ENCODE measurements at regions not wholly inside any gene's neighbourhood (a gene's known extent, or its start where the extent isn't known, plus 50 kb on each side); places are given as distances from the start of the nearest gene placed in this dataset.

DNA sequence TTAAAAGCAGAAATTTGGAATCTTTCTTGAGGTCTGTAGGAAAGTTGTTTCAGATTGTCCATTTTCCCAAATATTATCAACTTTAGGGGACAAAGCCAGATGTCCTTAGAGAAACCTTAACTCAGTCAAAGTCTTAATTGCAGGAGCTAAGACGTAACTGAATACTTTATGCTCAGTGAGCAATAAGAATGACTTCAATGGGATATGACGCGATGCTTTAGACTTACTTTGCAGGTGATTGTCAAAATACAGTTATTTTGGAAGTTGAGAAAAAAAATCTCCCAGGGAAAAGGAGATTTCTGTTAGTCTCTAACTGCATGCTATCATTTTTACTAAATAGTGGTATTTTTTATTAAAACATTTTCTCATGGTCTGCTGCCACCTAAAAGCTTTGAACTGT, 750.9 kb upstream of the STXBP6 start:
- ChIA-PET POLR2A (no interaction called here), CTCF (no interaction called here)
- TF ChIP-seq, protein P1, sequence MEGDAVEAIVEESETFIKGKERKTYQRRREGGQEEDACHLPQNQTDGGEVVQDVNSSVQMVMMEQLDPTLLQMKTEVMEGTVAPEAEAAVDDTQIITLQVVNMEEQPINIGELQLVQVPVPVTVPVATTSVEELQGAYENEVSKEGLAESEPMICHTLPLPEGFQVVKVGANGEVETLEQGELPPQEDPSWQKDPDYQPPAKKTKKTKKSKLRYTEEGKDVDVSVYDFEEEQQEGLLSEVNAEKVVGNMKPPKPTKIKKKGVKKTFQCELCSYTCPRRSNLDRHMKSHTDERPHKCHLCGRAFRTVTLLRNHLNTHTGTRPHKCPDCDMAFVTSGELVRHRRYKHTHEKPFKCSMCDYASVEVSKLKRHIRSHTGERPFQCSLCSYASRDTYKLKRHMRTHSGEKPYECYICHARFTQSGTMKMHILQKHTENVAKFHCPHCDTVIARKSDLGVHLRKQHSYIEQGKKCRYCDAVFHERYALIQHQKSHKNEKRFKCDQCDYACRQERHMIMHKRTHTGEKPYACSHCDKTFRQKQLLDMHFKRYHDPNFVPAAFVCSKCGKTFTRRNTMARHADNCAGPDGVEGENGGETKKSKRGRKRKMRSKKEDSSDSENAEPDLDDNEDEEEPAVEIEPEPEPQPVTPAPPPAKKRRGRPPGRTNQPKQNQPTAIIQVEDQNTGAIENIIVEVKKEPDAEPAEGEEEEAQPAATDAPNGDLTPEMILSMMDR (IDR thresholded peaks at IDR 0.05; ENCODE audit: control extremely low read depth, extremely low read depth, low read depth, missing control alignments), result no peak
- no peak for DNase-seq (ENCODE audit: extremely low spot score)

DNA sequence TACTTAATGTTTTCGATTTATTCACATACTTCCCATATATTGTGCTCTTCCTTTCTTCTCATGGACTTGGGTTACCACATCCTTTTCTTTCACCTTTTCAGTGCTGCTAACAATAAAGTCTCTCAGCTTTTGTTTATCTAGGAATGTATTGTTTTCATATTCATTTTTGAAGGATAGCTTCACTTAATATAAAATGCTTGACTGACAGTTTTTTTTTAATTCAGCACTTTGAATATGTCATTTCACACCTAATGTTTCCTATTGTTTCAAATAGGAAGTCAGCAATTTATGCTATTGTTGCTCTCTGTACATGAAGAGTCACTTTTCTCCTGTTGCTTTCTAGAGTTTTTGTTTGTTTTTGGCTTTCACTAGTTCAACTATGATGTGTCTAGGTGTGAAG, 738.3 kb upstream of the STXBP6 start:
- POLR2A ChIA-PET, result no interaction called here
- no peak for DNase-seq (ENCODE audit: extremely low spot score)
- CTCF ChIA-PET, result no interaction called here
- TF ChIP-seq, protein P1 (IDR thresholded peaks at IDR 0.05; ENCODE audit: control extremely low read depth, extremely low read depth, low read depth, missing control alignments), result no peak

DNA sequence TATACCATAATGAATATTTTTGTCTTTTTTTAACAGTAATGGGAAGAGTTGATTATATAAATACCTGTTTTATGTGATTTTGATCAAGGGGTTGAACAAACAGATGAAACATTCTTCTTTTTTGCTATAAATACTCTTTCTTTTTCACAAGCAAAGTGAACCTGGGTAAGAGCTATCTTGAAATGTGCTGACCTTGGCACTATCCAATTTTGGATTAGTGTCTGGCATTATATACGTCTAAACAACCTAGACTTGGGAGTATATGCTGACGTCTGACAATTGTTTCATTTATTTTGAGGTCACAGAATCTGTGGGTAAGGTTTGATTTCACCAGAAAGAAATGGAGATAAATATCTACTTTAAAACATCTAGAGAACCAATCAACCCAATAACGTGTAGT, 716.0 kb upstream of the STXBP6 start:
- DNase-seq (ENCODE audit: extremely low spot score), result no peak
- CTCF ChIA-PET, result no interaction called here
- POLR2A ChIA-PET, result no interaction called here
- TF ChIP-seq, protein P1 (IDR thresholded peaks at IDR 0.05; ENCODE audit: control extremely low read depth, extremely low read depth, low read depth, missing control alignments), result no peak

DNA sequence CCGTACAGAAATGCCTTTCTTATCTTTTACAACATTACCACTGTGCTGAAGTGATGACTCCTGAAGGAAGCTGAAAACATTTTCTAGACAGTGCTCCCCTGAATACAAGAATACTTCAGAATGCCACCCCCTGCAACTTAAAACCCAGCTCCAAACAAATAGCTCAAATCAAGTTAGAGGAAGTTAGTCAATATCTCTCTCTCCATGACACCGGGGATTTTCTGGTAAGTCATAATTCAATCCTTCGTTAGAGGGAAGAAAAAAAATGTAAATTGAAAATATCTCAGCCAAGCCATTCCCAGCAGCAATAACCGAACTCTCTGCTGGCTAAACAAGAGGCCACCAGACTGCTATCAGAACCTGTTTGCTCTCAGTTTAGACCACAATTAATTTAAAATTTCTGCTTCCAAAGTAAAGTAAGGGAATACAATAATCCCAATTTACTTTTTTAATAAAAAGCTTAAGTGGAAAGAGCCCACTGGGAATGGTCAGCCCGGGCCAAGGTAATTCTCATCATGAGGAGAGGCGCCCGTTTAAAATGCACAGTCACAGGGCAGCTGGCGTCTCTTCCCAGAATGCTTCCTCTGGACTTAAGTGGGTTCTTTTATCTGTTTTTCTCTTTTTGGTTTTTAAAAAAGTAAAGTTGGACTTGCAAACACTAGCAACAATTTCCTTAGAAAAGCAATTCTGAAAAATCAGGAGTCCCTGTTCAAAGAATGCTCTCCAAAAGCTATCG, 710.1 kb upstream of the STXBP6 start:
- ChIA-PET CTCF (no interaction called here), POLR2A (no interaction called here)
- TF ChIP-seq, protein P1 (IDR thresholded peaks at IDR 0.05; ENCODE audit: control extremely low read depth, extremely low read depth, low read depth, missing control alignments), result no peak
- no peak for DNase-seq (ENCODE audit: extremely low spot score)

DNA sequence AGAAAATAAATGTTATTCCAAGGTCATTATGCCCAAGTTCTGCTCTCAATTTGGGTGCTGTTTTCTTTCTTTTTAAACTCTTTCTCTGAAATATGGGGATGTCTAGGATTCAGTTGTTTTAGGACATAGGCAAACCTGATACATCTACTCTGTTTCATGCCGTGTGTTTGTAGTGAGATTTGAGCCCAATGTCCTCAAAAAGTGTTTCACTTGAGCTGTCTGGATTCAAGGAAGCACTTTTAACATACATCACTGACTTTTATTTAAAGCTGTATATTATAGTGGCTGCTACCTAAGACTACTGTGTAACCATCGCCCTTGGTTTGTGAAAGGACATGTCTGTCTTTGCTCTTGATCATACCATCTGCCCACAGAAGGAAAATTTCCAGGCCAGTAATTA, 709.3 kb upstream of the STXBP6 start:
- TF ChIP-seq, protein P1 (IDR thresholded peaks at IDR 0.05; ENCODE audit: control extremely low read depth, extremely low read depth, low read depth, missing control alignments), result no peak
- POLR2A ChIA-PET, result no interaction called here
- DNase-seq (ENCODE audit: extremely low spot score), result no peak
- CTCF ChIA-PET, result no interaction called here

DNA sequence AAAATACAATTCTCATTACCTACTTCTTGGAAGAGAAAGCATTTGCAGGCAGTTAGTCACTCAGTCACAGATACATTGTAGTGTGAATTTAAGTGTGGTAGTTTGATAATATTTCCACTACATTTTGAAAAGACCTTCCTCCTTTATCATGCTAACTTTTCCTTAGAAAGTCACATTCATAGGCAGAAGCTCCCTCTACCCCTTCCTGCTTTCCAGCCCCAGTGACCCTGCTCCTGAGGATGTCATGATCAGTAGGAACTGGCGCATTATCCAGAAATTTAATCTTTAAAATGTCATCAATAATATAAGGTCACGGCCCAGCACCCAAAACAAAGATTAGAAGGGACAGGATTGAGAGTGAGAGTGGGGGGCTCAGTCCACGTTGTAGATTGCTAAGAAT, 707.4 kb upstream of the STXBP6 start:
- ChIA-PET POLR2A (no interaction called here), CTCF (no interaction called here)
- TF ChIP-seq, protein P1 (IDR thresholded peaks at IDR 0.05; ENCODE audit: control extremely low read depth, extremely low read depth, low read depth, missing control alignments), result no peak
- no peak for DNase-seq (ENCODE audit: extremely low spot score)
